ENCODE measurements at regions not wholly inside any gene's neighbourhood (a gene's known extent, or its start where the extent isn't known, plus 50 kb on each side); places are given as distances from the start of the nearest gene placed in this dataset.
A peak's percentile ranks its signal among the peaks of the same experiment; 100 is the strongest.

DNA sequence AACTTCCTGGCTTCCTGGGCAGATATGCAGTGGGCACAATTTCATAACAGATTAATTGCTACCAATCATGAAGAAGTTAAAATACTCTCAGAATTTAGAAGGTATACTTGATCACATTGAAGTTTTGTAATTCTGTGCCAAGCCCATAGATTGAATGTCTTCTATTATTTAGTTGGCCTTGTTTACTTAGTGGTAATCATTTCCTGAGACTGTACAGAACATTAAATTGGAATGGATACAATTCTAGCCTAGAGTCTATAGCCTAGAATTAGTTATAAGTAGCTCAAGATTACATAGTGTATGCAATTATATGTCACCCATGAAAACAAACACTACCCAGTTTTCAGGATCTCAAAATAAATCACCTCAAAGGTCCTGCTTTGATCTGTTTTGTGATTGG lies 615.8 kb downstream of the XIRP2 start:
- DNase-seq = no peak
- ATAC-seq = no peak
- Histone ChIP-seq H3K36me3 (no peaks in the 10 kb centered on the region), H3K27ac (no peak overlapping the region), H3K27me3 (no peaks in the 10 kb centered on the region), H3K4me3 (no peak overlapping the region), H3K9me3 (no peaks in the 10 kb centered on the region), H3K4me1 (no peaks in the 10 kb centered on the region)
- intact Hi-C loops (cut with DNase I) = no loop called here
- TF ChIP-seq, protein P1, sequence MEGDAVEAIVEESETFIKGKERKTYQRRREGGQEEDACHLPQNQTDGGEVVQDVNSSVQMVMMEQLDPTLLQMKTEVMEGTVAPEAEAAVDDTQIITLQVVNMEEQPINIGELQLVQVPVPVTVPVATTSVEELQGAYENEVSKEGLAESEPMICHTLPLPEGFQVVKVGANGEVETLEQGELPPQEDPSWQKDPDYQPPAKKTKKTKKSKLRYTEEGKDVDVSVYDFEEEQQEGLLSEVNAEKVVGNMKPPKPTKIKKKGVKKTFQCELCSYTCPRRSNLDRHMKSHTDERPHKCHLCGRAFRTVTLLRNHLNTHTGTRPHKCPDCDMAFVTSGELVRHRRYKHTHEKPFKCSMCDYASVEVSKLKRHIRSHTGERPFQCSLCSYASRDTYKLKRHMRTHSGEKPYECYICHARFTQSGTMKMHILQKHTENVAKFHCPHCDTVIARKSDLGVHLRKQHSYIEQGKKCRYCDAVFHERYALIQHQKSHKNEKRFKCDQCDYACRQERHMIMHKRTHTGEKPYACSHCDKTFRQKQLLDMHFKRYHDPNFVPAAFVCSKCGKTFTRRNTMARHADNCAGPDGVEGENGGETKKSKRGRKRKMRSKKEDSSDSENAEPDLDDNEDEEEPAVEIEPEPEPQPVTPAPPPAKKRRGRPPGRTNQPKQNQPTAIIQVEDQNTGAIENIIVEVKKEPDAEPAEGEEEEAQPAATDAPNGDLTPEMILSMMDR (IDR thresholded peaks at IDR 0.05) = no peak

DNA sequence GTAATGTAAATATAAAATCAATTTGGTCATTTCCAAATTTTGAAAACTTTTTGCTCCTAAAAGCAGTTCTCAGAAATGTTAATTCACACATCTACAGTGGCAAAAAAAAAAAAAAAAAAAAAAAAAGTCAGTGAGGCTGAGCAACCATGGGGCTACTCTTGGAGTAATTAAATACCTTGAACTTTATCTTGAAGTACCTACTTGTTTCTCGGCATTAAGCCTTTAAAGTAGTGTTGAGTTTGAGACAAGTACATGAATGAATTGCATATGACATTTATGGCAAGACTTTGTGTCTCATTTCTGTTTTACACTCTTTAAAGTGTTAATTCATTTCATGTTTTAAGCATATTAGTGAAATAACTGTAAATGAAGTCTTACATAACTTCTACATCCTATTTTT lies 613.3 kb downstream of the XIRP2 start:
- no peaks in the 10 kb centered on the region for H3K9me3 ChIP-seq
- no peak overlapping the region for H3K27ac ChIP-seq
- intact Hi-C loops (cut with DNase I) = no loop called here
- TF ChIP-seq, protein P1 (IDR thresholded peaks at IDR 0.05) = no peak
- H3K36me3 ChIP-seq = no peaks in the 10 kb centered on the region
- no peak overlapping the region for H3K4me3 ChIP-seq
- DNase-seq = peak in 1 of 4 donors; percentile 11
- H3K27me3 ChIP-seq = no peaks in the 10 kb centered on the region
- no peaks in the 10 kb centered on the region for H3K4me1 ChIP-seq
- peak; percentile 72 for ATAC-seq

DNA sequence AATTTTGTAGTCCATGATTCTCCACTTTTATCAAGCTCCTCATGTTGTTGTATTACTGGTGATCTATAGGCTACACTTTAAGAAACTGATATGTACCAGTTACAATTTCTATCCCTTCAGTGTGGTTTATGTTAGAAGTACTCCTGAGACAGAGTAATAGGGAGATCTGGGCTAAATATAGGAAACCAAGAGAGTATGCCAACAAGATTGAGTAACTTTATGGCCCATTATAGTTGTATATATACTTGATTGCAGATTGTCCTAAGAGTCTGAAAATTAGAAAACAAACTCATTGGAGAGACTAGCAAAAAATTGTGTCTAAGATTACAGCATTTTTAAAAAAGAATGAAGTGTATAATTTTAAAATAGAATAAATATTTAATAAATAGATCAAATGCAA lies 605.6 kb downstream of the XIRP2 start:
- Histone ChIP-seq H3K4me1 (no peaks in the 10 kb centered on the region), H3K4me3 (no peak overlapping the region), H3K27me3 (no peaks in the 10 kb centered on the region), H3K27ac (no peak overlapping the region), H3K36me3 (no peaks in the 10 kb centered on the region), H3K9me3 (no peaks in the 10 kb centered on the region)
- intact Hi-C loops (cut with DNase I) = no loop called here
- ATAC-seq (no peak), DNase-seq (no peak)
- TF ChIP-seq, protein P1 (IDR thresholded peaks at IDR 0.05) = no peak

DNA sequence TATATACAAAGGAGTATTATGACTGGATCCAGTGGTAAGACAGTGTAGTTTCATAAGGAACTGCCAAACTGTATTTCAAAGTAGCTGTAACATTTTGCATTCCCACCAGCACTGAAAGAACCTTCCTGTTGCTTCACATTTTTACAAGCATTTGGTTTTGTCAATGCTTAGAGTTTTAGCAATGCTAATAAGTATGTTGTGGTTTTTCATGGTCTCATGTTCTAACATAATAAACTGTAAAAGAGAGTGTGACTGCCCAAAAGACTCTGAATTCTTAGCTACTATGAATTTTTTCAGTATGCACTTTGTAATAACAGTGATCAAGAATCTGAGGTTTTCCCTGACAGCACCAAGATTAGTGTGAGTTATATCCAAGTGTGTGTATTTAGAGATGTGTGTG lies 604.2 kb downstream of the XIRP2 start:
- intact Hi-C loops (cut with DNase I) = no loop called here
- DNase-seq (no peak), ATAC-seq (no peak)

DNA sequence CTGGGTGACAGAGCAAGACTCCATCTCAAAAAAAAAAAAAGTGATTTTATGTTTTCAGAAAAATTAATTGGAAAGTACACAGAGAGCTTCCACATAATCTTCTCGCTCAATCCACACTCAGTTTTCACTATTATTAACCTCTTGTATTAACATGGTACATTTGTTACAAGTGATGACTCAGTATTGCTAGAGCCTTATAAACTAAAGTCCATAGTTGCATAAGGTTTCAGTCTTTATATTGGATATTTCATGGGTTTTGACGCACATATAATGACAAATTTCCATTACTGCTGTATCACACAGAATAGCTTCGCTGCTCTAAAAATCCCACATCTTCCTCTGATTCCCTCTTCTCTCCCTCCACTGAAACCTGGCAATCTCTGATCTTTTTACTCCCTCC lies 603.5 kb downstream of the XIRP2 start:
- intact Hi-C loops (cut with DNase I) = no loop called here
- H3K9me3 ChIP-seq = no peaks in the 10 kb centered on the region
- no peak for ATAC-seq

More for the DNA sequence above, 604.2 kb downstream of the XIRP2 start:
- no peak overlapping the region for H3K4me3 ChIP-seq
- no peaks in the 10 kb centered on the region for H3K36me3 ChIP-seq
- H3K27ac ChIP-seq = no peak overlapping the region
- TF ChIP-seq, protein P1 (IDR thresholded peaks at IDR 0.05) = no peak
- H3K27me3 ChIP-seq = no peaks in the 10 kb centered on the region
- no peaks in the 10 kb centered on the region for H3K9me3 ChIP-seq
- H3K4me1 ChIP-seq = no peaks in the 10 kb centered on the region

More for the DNA sequence above, 603.5 kb downstream of the XIRP2 start:
- no peak for DNase-seq
- no peak overlapping the region for H3K27ac ChIP-seq
- no peaks in the 10 kb centered on the region for H3K4me1 ChIP-seq
- no peak overlapping the region for H3K4me3 ChIP-seq
- TF ChIP-seq, protein P1 (IDR thresholded peaks at IDR 0.05) = no peak
- H3K27me3 ChIP-seq = no peaks in the 10 kb centered on the region
- H3K36me3 ChIP-seq = no peaks in the 10 kb centered on the region
